Neural cell (in vitro differentiated cells): ENCODE measurements at regions not wholly inside any gene's neighbourhood (a gene's known extent, or its start where the extent isn't known, plus 50 kb on each side); places are given as distances from the start of the nearest gene placed in this dataset.

Experiments
- EZH2 ChIP-seq: fragments of 200-600, 300-800 bp; shearing (Covaris generic), sonication (generic); IDR thresholded peaks from 2 replicates; pipeline ENCODE4 v1.6.1; 2014; ENCODE audit warnings: antibody characterized with exemption, low read length, borderline replicate concordance, mild to moderate bottlenecking; ENCODE audit not compliant: insufficient read depth, poor library complexity, severe bottlenecking
- SMC3 ChIP-seq: fragments of 450-650 bp; conservative IDR thresholded peaks from 2 replicates; pipeline ENCODE4 v1.6.1; 2014; ENCODE audit warnings: antibody characterized with exemption, mild to moderate bottlenecking, moderate library complexity; ENCODE audit not compliant: poor library complexity
- TF ChIP-seq, protein P1 (sequence below): fragments of 450-650 bp; IDR thresholded peaks from 2 replicates; pipeline ENCODE4 v1.5.1; 2014; ENCODE audit warnings: antibody characterized with exemption, mild to moderate bottlenecking, moderate library complexity; ENCODE audit not compliant: poor library complexity, severe bottlenecking

DNA sequence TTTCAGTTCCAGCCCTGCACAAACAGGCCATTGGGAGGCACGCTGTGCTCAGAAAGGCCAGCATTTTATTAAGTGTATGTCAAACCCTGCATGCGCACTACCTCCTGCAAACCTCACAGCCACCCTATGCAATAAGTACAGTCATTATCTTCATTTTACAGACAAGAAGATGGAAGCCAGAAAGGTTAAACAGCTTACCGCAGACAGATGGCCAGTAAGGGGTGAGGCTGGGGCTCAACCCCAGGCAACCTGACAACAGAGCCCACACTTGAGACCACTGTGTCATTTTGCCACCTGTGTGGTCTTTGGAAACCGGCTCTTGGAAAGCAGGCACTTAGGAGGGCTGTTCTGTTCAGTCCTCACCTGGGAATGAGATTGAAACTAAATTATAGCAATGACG is 142.3 kb downstream of the NXPE2 start:
- TF ChIP-seq, protein P1, sequence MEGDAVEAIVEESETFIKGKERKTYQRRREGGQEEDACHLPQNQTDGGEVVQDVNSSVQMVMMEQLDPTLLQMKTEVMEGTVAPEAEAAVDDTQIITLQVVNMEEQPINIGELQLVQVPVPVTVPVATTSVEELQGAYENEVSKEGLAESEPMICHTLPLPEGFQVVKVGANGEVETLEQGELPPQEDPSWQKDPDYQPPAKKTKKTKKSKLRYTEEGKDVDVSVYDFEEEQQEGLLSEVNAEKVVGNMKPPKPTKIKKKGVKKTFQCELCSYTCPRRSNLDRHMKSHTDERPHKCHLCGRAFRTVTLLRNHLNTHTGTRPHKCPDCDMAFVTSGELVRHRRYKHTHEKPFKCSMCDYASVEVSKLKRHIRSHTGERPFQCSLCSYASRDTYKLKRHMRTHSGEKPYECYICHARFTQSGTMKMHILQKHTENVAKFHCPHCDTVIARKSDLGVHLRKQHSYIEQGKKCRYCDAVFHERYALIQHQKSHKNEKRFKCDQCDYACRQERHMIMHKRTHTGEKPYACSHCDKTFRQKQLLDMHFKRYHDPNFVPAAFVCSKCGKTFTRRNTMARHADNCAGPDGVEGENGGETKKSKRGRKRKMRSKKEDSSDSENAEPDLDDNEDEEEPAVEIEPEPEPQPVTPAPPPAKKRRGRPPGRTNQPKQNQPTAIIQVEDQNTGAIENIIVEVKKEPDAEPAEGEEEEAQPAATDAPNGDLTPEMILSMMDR = peak; percentile 44
- TF ChIP-seq EZH2 (no peak), SMC3 (no peak)
